ENCODE measurements at regions not wholly inside any gene's neighbourhood (a gene's known extent, or its start where the extent isn't known, plus 50 kb on each side); places are given as distances from the start of the nearest gene placed in this dataset.
"Not testable (repeated sequence)": the region's sequence is repeated elsewhere in the genome, so short reads cannot be mapped to it uniquely, and the experiment has no call there.

- TF ChIP-seq POLR2A (IDR thresholded peaks at IDR 0.05; ENCODE audit: extremely low read depth, insufficient read length); MAX (IDR thresholded peaks at IDR 0.05; ENCODE audit: low read depth, low read length): not testable (repeated sequence)
Measured at GRCh38 chr15:77885877-77886500, 191.5 kb downstream of the TBC1D2B start.

Measured in NB4 (cell line).